ENCODE measurements at regions not wholly inside any gene's neighbourhood (a gene's known extent, or its start where the extent isn't known, plus 50 kb on each side); places are given as distances from the start of the nearest gene placed in this dataset.

- H3K9me3 ChIP-seq (ENCODE audit: low read depth, low read length), result peaks cover 3% of the 10 kb centered on the region; the same call in 1 of the 2 replicates
- no peak for DNase-seq (ENCODE audit: low read depth, low spot score)
- H3K27ac ChIP-seq, result no peak overlapping the region
- H3K9ac ChIP-seq (ENCODE audit: insufficient read length), result no peak overlapping the region
- no peaks in the 10 kb centered on the region for H3K36me3 ChIP-seq (ENCODE audit: insufficient read depth, low read length)
- no peak for TF ChIP-seq EZH2 (IDR thresholded peaks at IDR 0.05)
- TF ChIP-seq POLR2AphosphoS5 (IDR thresholded peaks at IDR 0.05; ENCODE audit: borderline replicate concordance, low read depth, low read length), result no peak
- TF ChIP-seq FOXP2 (optimal IDR thresholded peaks at IDR 0.05; ENCODE audit: control extremely low read depth, extremely low read length, insufficient read depth), result no peak
- H3K4me3 ChIP-seq, result no peak overlapping the region
Observed at GRCh38 chr11:109209572-109209971, 212.4 kb upstream of the C11orf87 start.

GRCh38 chr11:109221190-109221589, 200.8 kb upstream of the C11orf87 start:
- H3K27ac ChIP-seq, result no peak overlapping the region
- H3K4me3 ChIP-seq, result no peak overlapping the region
- TF ChIP-seq EZH2 (IDR thresholded peaks at IDR 0.05) (no peak), FOXP2 (optimal IDR thresholded peaks at IDR 0.05; ENCODE audit: control extremely low read depth, extremely low read length, insufficient read depth) (no peak), POLR2AphosphoS5 (IDR thresholded peaks at IDR 0.05; ENCODE audit: borderline replicate concordance, low read depth, low read length) (no peak)
- no peak overlapping the region for H3K9ac ChIP-seq (ENCODE audit: insufficient read length)
- DNase-seq (ENCODE audit: low read depth, low spot score), result no peak
- no peaks in the 10 kb centered on the region for H3K9me3 ChIP-seq (ENCODE audit: low read depth, low read length)
- no peaks in the 10 kb centered on the region for H3K36me3 ChIP-seq (ENCODE audit: insufficient read depth, low read length)

- H3K27ac ChIP-seq, result no peak overlapping the region
- H3K9ac ChIP-seq (ENCODE audit: insufficient read length), result no peak overlapping the region
Observed at GRCh38 chr11:109222761-109223160, 199.2 kb upstream of the C11orf87 start.

GRCh38 chr11:109223451-109223850, 198.5 kb upstream of the C11orf87 start:
- H3K4me3 ChIP-seq, result no peak overlapping the region
- no peaks in the 10 kb centered on the region for H3K9me3 ChIP-seq (ENCODE audit: low read depth, low read length)
- H3K27ac ChIP-seq, result no peak overlapping the region
- H3K36me3 ChIP-seq (ENCODE audit: insufficient read depth, low read length), result no peaks in the 10 kb centered on the region
- H3K9ac ChIP-seq (ENCODE audit: insufficient read length), result no peak overlapping the region
- no peak for DNase-seq (ENCODE audit: low read depth, low spot score)
- TF ChIP-seq POLR2AphosphoS5 (IDR thresholded peaks at IDR 0.05; ENCODE audit: borderline replicate concordance, low read depth, low read length) (no peak), FOXP2 (optimal IDR thresholded peaks at IDR 0.05; ENCODE audit: control extremely low read depth, extremely low read length, insufficient read depth) (no peak), EZH2 (IDR thresholded peaks at IDR 0.05) (no peak)

More at GRCh38 chr11:109222761-109223160, 199.2 kb upstream of the C11orf87 start:
- Histone ChIP-seq H3K9me3 (ENCODE audit: low read depth, low read length) (no peaks in the 10 kb centered on the region), H3K36me3 (ENCODE audit: insufficient read depth, low read length) (no peaks in the 10 kb centered on the region), H3K4me3 (no peak overlapping the region)
- no peak for TF ChIP-seq POLR2AphosphoS5 (IDR thresholded peaks at IDR 0.05; ENCODE audit: borderline replicate concordance, low read depth, low read length)
- no peak for TF ChIP-seq FOXP2 (optimal IDR thresholded peaks at IDR 0.05; ENCODE audit: control extremely low read depth, extremely low read length, insufficient read depth)
- DNase-seq (ENCODE audit: low read depth, low spot score), result no peak

GRCh38 chr11:109229682-109230081, 192.3 kb upstream of the C11orf87 start:
- Histone ChIP-seq H3K4me3 (no peak overlapping the region), H3K27ac (no peak overlapping the region), H3K9ac (ENCODE audit: insufficient read length) (no peak overlapping the region), H3K9me3 (ENCODE audit: low read depth, low read length) (no peaks in the 10 kb centered on the region), H3K36me3 (ENCODE audit: insufficient read depth, low read length) (no peaks in the 10 kb centered on the region)
- no peak for DNase-seq (ENCODE audit: low read depth, low spot score)
- no peak for TF ChIP-seq EZH2 (IDR thresholded peaks at IDR 0.05)
- TF ChIP-seq POLR2AphosphoS5 (IDR thresholded peaks at IDR 0.05; ENCODE audit: borderline replicate concordance, low read depth, low read length), result no peak
- no peak for TF ChIP-seq FOXP2 (optimal IDR thresholded peaks at IDR 0.05; ENCODE audit: control extremely low read depth, extremely low read length, insufficient read depth)

- Histone ChIP-seq H3K9ac (ENCODE audit: insufficient read length) (no peak overlapping the region), H3K36me3 (ENCODE audit: insufficient read depth, low read length) (no peaks in the 10 kb centered on the region), H3K4me3 (no peak overlapping the region), H3K27ac (no peak overlapping the region), H3K9me3 (ENCODE audit: low read depth, low read length) (no peaks in the 10 kb centered on the region)
- no peak for TF ChIP-seq EZH2 (IDR thresholded peaks at IDR 0.05)
- TF ChIP-seq POLR2AphosphoS5 (IDR thresholded peaks at IDR 0.05; ENCODE audit: borderline replicate concordance, low read depth, low read length), result no peak
- no peak for TF ChIP-seq FOXP2 (optimal IDR thresholded peaks at IDR 0.05; ENCODE audit: control extremely low read depth, extremely low read length, insufficient read depth)
- DNase-seq (ENCODE audit: low read depth, low spot score), result no peak
Observed at GRCh38 chr11:109236188-109236587, 185.8 kb upstream of the C11orf87 start.

GRCh38 chr11:109236696-109237095, 185.3 kb upstream of the C11orf87 start:
- Histone ChIP-seq H3K27ac (no peak overlapping the region), H3K9me3 (ENCODE audit: low read depth, low read length) (no peaks in the 10 kb centered on the region), H3K9ac (ENCODE audit: insufficient read length) (no peak overlapping the region), H3K36me3 (ENCODE audit: insufficient read depth, low read length) (no peaks in the 10 kb centered on the region), H3K4me3 (no peak overlapping the region)
- TF ChIP-seq FOXP2 (optimal IDR thresholded peaks at IDR 0.05; ENCODE audit: control extremely low read depth, extremely low read length, insufficient read depth), result no peak
- no peak for TF ChIP-seq POLR2AphosphoS5 (IDR thresholded peaks at IDR 0.05; ENCODE audit: borderline replicate concordance, low read depth, low read length)
- no peak for TF ChIP-seq EZH2 (IDR thresholded peaks at IDR 0.05)
- DNase-seq (ENCODE audit: low read depth, low spot score), result no peak

GRCh38 chr11:109237636-109238035, 184.4 kb upstream of the C11orf87 start:
- TF ChIP-seq FOXP2 (optimal IDR thresholded peaks at IDR 0.05; ENCODE audit: control extremely low read depth, extremely low read length, insufficient read depth) (no peak), POLR2AphosphoS5 (IDR thresholded peaks at IDR 0.05; ENCODE audit: borderline replicate concordance, low read depth, low read length) (no peak), EZH2 (IDR thresholded peaks at IDR 0.05) (no peak)
- no peak overlapping the region for H3K4me3 ChIP-seq
- DNase-seq (ENCODE audit: low read depth, low spot score), result no peak
- H3K9me3 ChIP-seq (ENCODE audit: low read depth, low read length), result no peaks in the 10 kb centered on the region
- no peak overlapping the region for H3K9ac ChIP-seq (ENCODE audit: insufficient read length)
- no peaks in the 10 kb centered on the region for H3K36me3 ChIP-seq (ENCODE audit: insufficient read depth, low read length)
- H3K27ac ChIP-seq, result no peak overlapping the region

- Histone ChIP-seq H3K9me3 (ENCODE audit: low read depth, low read length) (no peaks in the 10 kb centered on the region), H3K27ac (no peak overlapping the region), H3K4me3 (no peak overlapping the region), H3K9ac (ENCODE audit: insufficient read length) (no peak overlapping the region), H3K36me3 (ENCODE audit: insufficient read depth, low read length) (no peaks in the 10 kb centered on the region)
- TF ChIP-seq EZH2 (IDR thresholded peaks at IDR 0.05) (no peak), FOXP2 (optimal IDR thresholded peaks at IDR 0.05; ENCODE audit: control extremely low read depth, extremely low read length, insufficient read depth) (no peak), POLR2AphosphoS5 (IDR thresholded peaks at IDR 0.05; ENCODE audit: borderline replicate concordance, low read depth, low read length) (no peak)
- DNase-seq (ENCODE audit: low read depth, low spot score), result no peak
Observed at GRCh38 chr11:109241988-109242536, 179.9 kb upstream of the C11orf87 start.

Data from SK-N-MC (cell line).